Endothelial cell of umbilical vein (primary cell): ENCODE measurements at regions not wholly inside any gene's neighbourhood (a gene's known extent, or its start where the extent isn't known, plus 50 kb on each side); places are given as distances from the start of the nearest gene placed in this dataset.

Source experiments
- BruUV-seq: library from RNA; stranded (reverse); fragments of 400-500 nt; replicated peaks from 2 replicates; lab custom pipeline; 2021; lab: Mats Ljungman, UMichigan
- CTCF ChIA-PET: fragments of 300-600, 350-600 bp; sonication (Branson Sonifier 250); formaldehyde crosslinking; loops from one replicate; lab custom pipeline; 2021; ENCODE audit warnings: antibody characterized with exemption, inconsistent platforms; lab: Charles Lee
- POLR2A ChIA-PET: fragments of 300-600, 350-600 bp; sonication (Branson Sonifier 250); formaldehyde crosslinking; loops from one replicate; lab custom pipeline; 2021; ENCODE audit warnings: antibody characterized with exemption, inconsistent platforms; lab: Charles Lee
- DNase-seq: peaks from one replicate; pipeline ENCODE4 v3.0.0-alpha.2; 2011; ENCODE audit warnings: low read depth, low spot score
- FAIRE-seq: peaks from 2 replicates; lab custom pipeline; 2011; peaks lifted over from hg19 to GRCh38; lab: Jason Lieb, UNC
- H2AFZ ChIP-seq: 2 replicates; pipeline ENCODE4 v1.6.0; 2012; ENCODE audit warnings: low read depth, low read length, control low read depth, inconsistent platforms
- H3K27ac ChIP-seq: 2 replicates; pipeline ENCODE4 v1.5.1; 2011; ENCODE audit warnings: low read depth, mild to moderate bottlenecking, control low read depth, low read length, moderate library complexity; ENCODE audit not compliant: insufficient read depth
- H3K27me3 ChIP-seq, 2 experiments: 2 replicates each; pipeline versions ENCODE4 v1.6.0 to v1.6.1; 2011; ENCODE audit warnings: low read length in 2 of 2, mixed read lengths in 1 of 2; ENCODE audit not compliant: control insufficient read depth in 2 of 2, insufficient read depth in 2 of 2
- H3K36me3 ChIP-seq, 2 experiments: 2 replicates in 1 of 2; 3 replicates in 1 of 2; pipeline ENCODE4 v1.5.1; 2011; ENCODE audit warnings: low read length in 2 of 2, mild to moderate bottlenecking in 1 of 2, moderate library complexity in 1 of 2; ENCODE audit not compliant: control insufficient read depth in 2 of 2, insufficient read depth in 2 of 2; ENCODE audit errors: extremely low read depth in 1 of 2
- H3K4me1 ChIP-seq: 3 replicates; pipeline ENCODE4 v1.5.1; 2011; ENCODE audit warnings: mild to moderate bottlenecking, low read length; ENCODE audit not compliant: control insufficient read depth, insufficient read depth; ENCODE audit errors: extremely low read depth
- H3K4me2 ChIP-seq: 2 replicates; pipeline ENCODE4 v1.6.1; 2011; ENCODE audit warnings: low read length, control low read depth, mixed read lengths; ENCODE audit not compliant: insufficient read depth
- H3K4me3 ChIP-seq, 3 experiments: fragments of 200-600 bp in 1 of 3; sonication (generic), shearing (Covaris generic) in 1 of 3; replicated peaks in 1 of 3; 2 replicates each; pipeline ENCODE4 v1.5.1; 2011 to 2016; ENCODE audit warnings: control low read depth in 3 of 3, low read length in 3 of 3, mild to moderate bottlenecking in 2 of 3, inconsistent platforms in 1 of 3, low read depth in 1 of 3, moderate library complexity in 1 of 3; ENCODE audit not compliant: insufficient read depth in 1 of 3
- H3K79me2 ChIP-seq: 2 replicates; pipeline ENCODE4 v1.6.0; 2012; ENCODE audit warnings: low read length, inconsistent platforms; ENCODE audit not compliant: control insufficient read depth, insufficient read depth
- H3K9ac ChIP-seq: replicated peaks from 2 replicates; pipeline ENCODE3; 2011; ENCODE audit warnings: low read length, control low read depth; ENCODE audit not compliant: insufficient read depth; ENCODE audit errors: extremely low read depth
- H3K9me1 ChIP-seq: replicated peaks from 3 replicates; pipeline ENCODE4 v1.6.0; 2011; ENCODE audit warnings: mild to moderate bottlenecking, low read length; ENCODE audit not compliant: control insufficient read depth, insufficient read depth; ENCODE audit errors: extremely low read depth
- H3K9me3 ChIP-seq: replicated peaks from 2 replicates; pipeline ENCODE4 v1.5.1; 2012; ENCODE audit warnings: low read length, inconsistent platforms; ENCODE audit not compliant: control insufficient read depth, insufficient read depth
- H4K20me1 ChIP-seq: replicated peaks from 2 replicates; pipeline ENCODE3; 2011; ENCODE audit warnings: mild to moderate bottlenecking, low read length; ENCODE audit not compliant: control insufficient read depth, insufficient read depth; ENCODE audit errors: extremely low read depth
- CTCF ChIP-seq, 2 donors: IDR thresholded peaks; 1 replicate in 1 of 2; 2 replicates in 1 of 2; pipeline ENCODE4 v1.5.1; 2011; ENCODE audit warnings: low read length in 2 of 2, mild to moderate bottlenecking in 2 of 2, moderate library complexity in 2 of 2, control low read depth in 1 of 2, inconsistent platforms in 1 of 2, low read depth in 1 of 2; ENCODE audit not compliant: insufficient read depth in 1 of 2; ENCODE audit errors: extremely low read depth in 1 of 2
- FOS ChIP-seq: IDR thresholded peaks from 2 replicates; pipeline ENCODE4 v1.6.1; 2011; ENCODE audit warnings: mild to moderate bottlenecking, low read length, moderate library complexity, borderline replicate concordance; ENCODE audit not compliant: insufficient read depth
- GATA2 ChIP-seq: IDR thresholded peaks from 2 replicates; pipeline ENCODE4 v1.7.0; 2011; ENCODE audit warnings: low read depth, mild to moderate bottlenecking, moderate library complexity, mixed read lengths, low read length; ENCODE audit not compliant: insufficient read length, insufficient read depth
- MAX ChIP-seq: IDR thresholded peaks from 2 replicates; pipeline ENCODE4 v1.6.1; 2011; ENCODE audit not compliant: insufficient read depth, insufficient read length
- MYC ChIP-seq: IDR thresholded peaks from one replicate; pipeline ENCODE4 v1.6.1; 2011; ENCODE audit warnings: mild to moderate bottlenecking, low read depth, low read length
- POLR2A ChIP-seq: IDR thresholded peaks from 2 replicates; pipeline ENCODE4 v1.6.1; 2012; ENCODE audit warnings: low read depth, mild to moderate bottlenecking, control low read depth, low read length
- POLR2AphosphoS5 ChIP-seq: IDR thresholded peaks from 2 replicates; pipeline ENCODE4 v1.6.1; 2012; ENCODE audit warnings: low read depth, mild to moderate bottlenecking, control low read depth, low read length, moderate library complexity; ENCODE audit not compliant: insufficient read depth
- dilution Hi-C: fragments of 300-500 bp; cut with MboI; formaldehyde crosslinking; loops from one replicate; pipeline ENCODE4 v1.15.0; 2019; ENCODE audit warnings: low sequenced_read_pairs; ENCODE audit not compliant: extremely low pct_ligation_motif_present
- intact Hi-C: fragments of 100-400 bp; cut with micrococcal nuclease; formaldehyde crosslinking; loops from one replicate; pipeline ENCODE4 v1.10.0; 2022

GRCh38 chr12:84804691-84805473 lies 107.7 kb downstream of the SLC6A15 start:
- no peaks in the 10 kb centered on the region for H4K20me1 ChIP-seq
- no peak for DNase-seq
- no peaks in the 10 kb centered on the region for H3K9me3 ChIP-seq
- H3K79me2 ChIP-seq = no peaks in the 10 kb centered on the region
- no peak overlapping the region for H3K9ac ChIP-seq
- H3K4me2 ChIP-seq = no peak overlapping the region
- H3K36me3 ChIP-seq = no peaks in the 10 kb centered on the region
- dilution Hi-C loops (no loop called here), intact Hi-C loops (no loop called here)
- no peak overlapping the region for H2AFZ ChIP-seq
- ChIA-PET CTCF (interaction anchor here (0.6 kb wide), 1 partner anchor 37 kb away, joined by 3 read pairs; no protein-coding TSS in a partner anchor), POLR2A (no interaction called here)
- no peaks in the 10 kb centered on the region for H3K27me3 ChIP-seq
- H3K4me1 ChIP-seq = no peaks in the 10 kb centered on the region
- TF ChIP-seq MAX (no peak), FOS (no peak), GATA2 (no peak), MYC (no peak), CTCF (IDR thresholded peaks at IDR 0.05; ENCODE audit: extremely low read depth in 1 of 2, insufficient read depth in 1 of 2, low read depth in 1 of 2, low read length in 2 of 2) (no peak), POLR2A (no peak), POLR2AphosphoS5 (no peak)
- H3K9me1 ChIP-seq = peaks cover 2% of the 10 kb centered on the region
- no peak overlapping the region for H3K4me3 ChIP-seq
- H3K27ac ChIP-seq = no peak overlapping the region
- BruUV-seq = no TSS peak
- no peak for FAIRE-seq
